ENCODE measurements at regions not wholly inside any gene's neighbourhood (a gene's known extent, or its start where the extent isn't known, plus 50 kb on each side); places are given as distances from the start of the nearest gene placed in this dataset.
A peak's percentile ranks its signal among the peaks of the same experiment; 100 is the strongest.

- no peak overlapping the region for H3K4me2 ChIP-seq
- intact Hi-C loops (cut with micrococcal nuclease; ENCODE audit: unreplicated experiment): no loop called here
- CTCF ChIA-PET: no interaction called here
- H3K9me2 ChIP-seq (ENCODE audit: insufficient read depth): no peaks in the 10 kb centered on the region
- no peak overlapping the region for H3K4me3 ChIP-seq
- H4K20me1 ChIP-seq (ENCODE audit: insufficient read depth): no peaks in the 10 kb centered on the region
- peaks cover 3% of the 10 kb centered on the region; the same call in 1 of the 2 replicates for H3K9me3 ChIP-seq (ENCODE audit: insufficient read depth, low read depth)
- no peaks in the 10 kb centered on the region for H3K36me3 ChIP-seq (ENCODE audit: low read depth)
- POLR2A ChIA-PET (ENCODE audit: unreplicated experiment): no interaction called here
- DNase-seq: no peak
- BruUV-seq (replicated peaks): no TSS peak
- TF ChIP-seq CTCF (conservative IDR thresholded peaks at IDR 0.05): no peak
- no peak for TF ChIP-seq EZH2 (IDR thresholded peaks at IDR 0.05; ENCODE audit: low read depth)
- no peak overlapping the region for H3K27ac ChIP-seq
- peaks cover 5% of the 10 kb centered on the region for H3K4me1 ChIP-seq (replicated peaks; ENCODE audit: insufficient read depth)
- no peaks in the 10 kb centered on the region for H3F3A ChIP-seq (ENCODE audit: insufficient read depth, low read depth)
- no peak overlapping the region for H2AFZ ChIP-seq
- H3K79me2 ChIP-seq (ENCODE audit: low read depth): no peaks in the 10 kb centered on the region
- no peaks in the 10 kb centered on the region for H3K27me3 ChIP-seq (ENCODE audit: insufficient read depth, low read depth)
These were observed 154.3 kb downstream of the GNAT3 start for GRCh38 chr7:80357530-80357929.

DNA sequence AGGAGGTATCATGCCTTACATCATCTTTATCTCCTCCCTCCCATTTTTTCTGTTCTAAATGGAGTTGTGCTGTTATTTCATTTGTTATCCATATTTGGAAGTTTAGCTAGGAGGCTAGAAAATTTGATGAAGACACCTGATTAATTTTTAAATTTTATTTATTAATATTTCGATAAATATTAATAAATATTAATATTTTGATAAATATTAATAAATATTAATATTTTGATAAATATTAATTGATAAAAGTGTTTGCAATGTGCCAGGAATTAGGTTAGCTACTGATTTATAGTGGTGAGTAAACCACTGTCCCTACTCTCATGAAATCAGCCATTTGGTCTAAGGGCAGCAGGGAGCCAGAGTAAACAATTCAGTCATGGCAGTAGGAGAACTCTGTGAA lies 161.4 kb downstream of the GNAT3 start:
- TF ChIP-seq EZH2 (IDR thresholded peaks at IDR 0.05; ENCODE audit: low read depth) (no peak), CTCF (conservative IDR thresholded peaks at IDR 0.05) (no peak)
- H3K4me2 ChIP-seq: no peak overlapping the region
- H3K9me2 ChIP-seq (ENCODE audit: insufficient read depth): no peaks in the 10 kb centered on the region
- H3K4me1 ChIP-seq (replicated peaks; ENCODE audit: insufficient read depth): peaks cover 18% of the 10 kb centered on the region
- H2AFZ ChIP-seq: no peak overlapping the region
- H3K36me3 ChIP-seq (ENCODE audit: low read depth): no peaks in the 10 kb centered on the region
- CTCF ChIA-PET: interaction anchor here (0.5 to 0.7 kb wide), 2 partner anchors 66 to 302 kb away, joined by 4 to 13 read pairs; no protein-coding TSS in a partner anchor
- H3K27ac ChIP-seq: no peak overlapping the region
- 0 out of 2 replicates have a peak, but pooled peaks cover 3% of the 10 kb centered on the region for H3K9me3 ChIP-seq (ENCODE audit: insufficient read depth, low read depth)
- intact Hi-C loops (cut with micrococcal nuclease; ENCODE audit: unreplicated experiment): no loop called here
- H3K79me2 ChIP-seq (ENCODE audit: low read depth): no peaks in the 10 kb centered on the region
- POLR2A ChIA-PET (ENCODE audit: unreplicated experiment): interaction anchor here (0.6 to 0.7 kb wide), 3 partner anchors 9 to 839 kb away, joined by 4 to 6 read pairs (median 5); no protein-coding TSS in a partner anchor
- DNase-seq: no peak
- BruUV-seq (replicated peaks): no TSS peak
- peaks cover 13% of the 10 kb centered on the region for H3F3A ChIP-seq (ENCODE audit: insufficient read depth, low read depth)
- no peak overlapping the region for H3K4me3 ChIP-seq
- no peaks in the 10 kb centered on the region for H3K27me3 ChIP-seq (ENCODE audit: insufficient read depth, low read depth)
- H4K20me1 ChIP-seq (ENCODE audit: insufficient read depth): no peaks in the 10 kb centered on the region

DNA sequence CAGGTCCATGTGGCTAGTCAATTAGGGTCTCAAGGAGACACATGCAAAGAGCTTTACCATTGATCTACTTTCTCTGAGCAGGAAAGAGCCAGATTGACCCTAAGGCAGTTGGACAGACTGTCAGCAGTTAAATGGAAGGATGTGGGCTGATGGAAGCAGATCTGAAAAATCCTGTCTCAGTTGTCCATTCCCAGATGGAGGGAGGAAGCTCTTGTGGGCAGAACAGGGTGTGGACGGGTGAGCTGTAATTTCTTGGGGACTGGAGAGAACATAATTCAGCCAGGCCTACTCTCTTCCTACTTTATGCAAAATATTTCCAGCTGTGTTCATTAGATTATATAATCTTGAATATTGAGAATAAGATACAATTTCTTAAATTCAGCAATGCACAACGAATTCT lies 163.6 kb downstream of the GNAT3 start:
- Histone ChIP-seq H3K36me3 (ENCODE audit: low read depth) (no peaks in the 10 kb centered on the region), H3K27me3 (ENCODE audit: insufficient read depth, low read depth) (no peaks in the 10 kb centered on the region), H3K27ac (no peak overlapping the region), H3K4me1 (replicated peaks; ENCODE audit: insufficient read depth) (peaks cover 18% of the 10 kb centered on the region), H2AFZ (no peak overlapping the region), H4K20me1 (ENCODE audit: insufficient read depth) (no peaks in the 10 kb centered on the region), H3K9me3 (ENCODE audit: insufficient read depth, low read depth) (no peaks in the 10 kb centered on the region), H3K9me2 (ENCODE audit: insufficient read depth) (no peaks in the 10 kb centered on the region; the same call in 1 of the 2 replicates), H3F3A (ENCODE audit: insufficient read depth, low read depth) (peaks cover 13% of the 10 kb centered on the region), H3K79me2 (ENCODE audit: low read depth) (no peaks in the 10 kb centered on the region), H3K4me3 (no peak overlapping the region), H3K4me2 (no peak overlapping the region)
- BruUV-seq (replicated peaks): no TSS peak
- POLR2A ChIA-PET (ENCODE audit: unreplicated experiment): no interaction called here
- no peak for DNase-seq
- no peak for TF ChIP-seq EZH2 (IDR thresholded peaks at IDR 0.05; ENCODE audit: low read depth)
- intact Hi-C loops (cut with micrococcal nuclease; ENCODE audit: unreplicated experiment): no loop called here
- CTCF ChIA-PET: no interaction called here

DNA sequence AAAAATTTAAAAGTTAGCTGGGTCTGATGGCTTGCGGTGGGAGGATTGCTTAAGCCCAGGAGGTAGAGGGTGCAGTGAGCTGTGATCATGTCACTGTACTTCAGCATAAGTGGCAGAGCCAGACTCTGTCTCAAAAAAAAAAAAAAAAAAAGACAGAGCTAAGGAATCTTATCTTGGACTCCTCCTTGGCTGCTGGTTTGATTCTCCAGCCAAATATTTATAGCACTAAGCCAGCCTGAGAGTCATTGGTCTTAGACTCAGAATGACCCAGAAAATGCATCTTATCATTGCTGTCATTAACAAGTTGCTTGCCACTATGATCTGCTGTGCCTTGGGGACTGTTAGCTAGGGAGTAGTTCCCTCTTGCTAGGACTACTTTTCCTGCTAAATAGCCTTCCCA lies 164.7 kb downstream of the GNAT3 start:
- H3K4me1 ChIP-seq (replicated peaks; ENCODE audit: insufficient read depth): peaks cover 18% of the 10 kb centered on the region
- no peaks in the 10 kb centered on the region for H3K36me3 ChIP-seq (ENCODE audit: low read depth)
- DNase-seq: no peak
- H4K20me1 ChIP-seq (ENCODE audit: insufficient read depth): no peaks in the 10 kb centered on the region
- no peak overlapping the region for H2AFZ ChIP-seq
- BruUV-seq (replicated peaks): no TSS peak
- no peaks in the 10 kb centered on the region for H3K9me3 ChIP-seq (ENCODE audit: insufficient read depth, low read depth)
- H3K4me3 ChIP-seq: no peak overlapping the region
- H3K4me2 ChIP-seq: peak overlapping the region; percentile 50
- ChIA-PET CTCF (interaction anchor here (0.6 kb wide), 1 partner anchor 273 kb away, joined by 4 read pairs; no protein-coding TSS in a partner anchor), POLR2A (ENCODE audit: unreplicated experiment) (interaction anchor here (0.6 to 0.7 kb wide), 3 partner anchors 35 to 1022 kb away, joined by 3 to 24 read pairs (median 3); no protein-coding TSS in a partner anchor)
- intact Hi-C loops (cut with micrococcal nuclease; ENCODE audit: unreplicated experiment): no loop called here
- TF ChIP-seq EZH2 (IDR thresholded peaks at IDR 0.05; ENCODE audit: low read depth) (no peak), CTCF (conservative IDR thresholded peaks at IDR 0.05) (no peak)
- H3F3A ChIP-seq (ENCODE audit: insufficient read depth, low read depth): peaks cover 13% of the 10 kb centered on the region
- H3K27ac ChIP-seq: peak overlapping the region; percentile 36; the same call in 1 of the 2 replicates
- H3K9me2 ChIP-seq (ENCODE audit: insufficient read depth): no peaks in the 10 kb centered on the region; the same call in 1 of the 2 replicates
- no peaks in the 10 kb centered on the region for H3K27me3 ChIP-seq (ENCODE audit: insufficient read depth, low read depth)
- no peaks in the 10 kb centered on the region for H3K79me2 ChIP-seq (ENCODE audit: low read depth)

All from PC-9 (cell line).